ENCODE measurements at regions not wholly inside any gene's neighbourhood (a gene's known extent, or its start where the extent isn't known, plus 50 kb on each side); places are given as distances from the start of the nearest gene placed in this dataset.

- no peak for TF ChIP-seq CTCF (optimal IDR thresholded peaks at IDR 0.05 in 1 of 3, IDR thresholded peaks at IDR 0.05 in 1 of 3, conservative IDR thresholded peaks at IDR 0.05 in 1 of 3; ENCODE audit: extremely low read depth in 1 of 3, insufficient read depth in 2 of 3, low read length in 3 of 3)
- TF ChIP-seq EZH2 (IDR thresholded peaks at IDR 0.05; ENCODE audit: low read length): no peak
Observed at GRCh38 chr19:32206065-32206464, 139.3 kb upstream of the ZNF507 start.

All from keratinocyte (primary cell).